GM15510 (cell line): ENCODE measurements at regions not wholly inside any gene's neighbourhood (a gene's known extent, or its start where the extent isn't known, plus 50 kb on each side); places are given as distances from the start of the nearest gene placed in this dataset.

Source experiments
- POLR2A ChIP-seq: IDR thresholded peaks from 3 replicates; pipeline ENCODE4 v1.6.1; 2011; ENCODE audit warnings: borderline replicate concordance; ENCODE audit not compliant: insufficient read length; ENCODE audit errors: extremely low read depth

GRCh38 chr6:27565839-27566779 lies 93.2 kb upstream of the ZNF184 start:
- TF ChIP-seq POLR2A = no peak

GRCh38 chr6:27562027-27562410 lies 89.1 kb upstream of the ZNF184 start:
- no peak for TF ChIP-seq POLR2A

GRCh38 chr6:27558028-27558724 lies 85.3 kb upstream of the ZNF184 start:
- no peak for TF ChIP-seq POLR2A

- no peak for TF ChIP-seq POLR2A
Observed at GRCh38 chr6:27556406-27556805, 83.5 kb upstream of the ZNF184 start.

- no peak for TF ChIP-seq POLR2A
Observed at GRCh38 chr6:27553123-27553904, 80.4 kb upstream of the ZNF184 start.

GRCh38 chr6:27551607-27552006 lies 78.7 kb upstream of the ZNF184 start:
- no peak for TF ChIP-seq POLR2A

GRCh38 chr6:27550692-27551091 lies 77.8 kb upstream of the ZNF184 start:
- no peak for TF ChIP-seq POLR2A

- no peak for TF ChIP-seq POLR2A
Observed at GRCh38 chr6:27547157-27548075, 74.5 kb upstream of the ZNF184 start.

GRCh38 chr6:27546522-27546921 lies 73.6 kb upstream of the ZNF184 start:
- no peak for TF ChIP-seq POLR2A

GRCh38 chr6:27545271-27546046 lies 72.6 kb upstream of the ZNF184 start:
- no peak for TF ChIP-seq POLR2A

- TF ChIP-seq POLR2A = no peak
Observed at GRCh38 chr6:27544612-27545260, 71.8 kb upstream of the ZNF184 start.

- TF ChIP-seq POLR2A = no peak
Observed at GRCh38 chr6:27542485-27542884, 69.6 kb upstream of the ZNF184 start.

- no peak for TF ChIP-seq POLR2A
Observed at GRCh38 chr6:27541933-27542297, 69.0 kb upstream of the ZNF184 start.

GRCh38 chr6:27541212-27541932 lies 68.5 kb upstream of the ZNF184 start:
- no peak for TF ChIP-seq POLR2A
